HepG2 (cell line): ENCODE measurements at regions not wholly inside any gene's neighbourhood (a gene's known extent, or its start where the extent isn't known, plus 50 kb on each side); places are given as distances from the start of the nearest gene placed in this dataset.

ENCODE experiments used
- ELF4 ChIP-seq: sonication (generic); formaldehyde crosslinking; IDR thresholded peaks from 2 replicates; pipeline ENCODE4 v1.5.0; 2020; ENCODE audit warnings: missing genetic modification reagents, mild to moderate bottlenecking, moderate library complexity, borderline replicate concordance
- MAZ ChIP-seq, 2 experiments: sonication (generic) in 1 of 2; formaldehyde crosslinking in 1 of 2; IDR thresholded peaks; 2 replicates each; pipeline versions ENCODE4 v1.5.0 to v1.6.1; 2012 to 2020; ENCODE audit warnings: low read depth in 2 of 2, mild to moderate bottlenecking in 2 of 2, borderline replicate concordance in 1 of 2, improper control_type of control experiment in 1 of 2, low read length in 1 of 2, missing genetic modification reagents in 1 of 2, moderate library complexity in 1 of 2
- NONO ChIP-seq, 2 experiments: fragments of 450-650 bp in 1 of 2; sonication (generic) in 1 of 2; formaldehyde crosslinking in 1 of 2; IDR thresholded peaks in 1 of 2; conservative IDR thresholded peaks in 1 of 2; 2 replicates each; pipeline versions ENCODE4 v1.6.1 to v1.8.0; 2017 to 2022; ENCODE audit warnings: mild to moderate bottlenecking in 1 of 2, missing genetic modification reagents in 1 of 2, moderate library complexity in 1 of 2
- POLR2A ChIP-seq, 2 experiments: IDR thresholded peaks; 2 replicates each; pipeline ENCODE4 v1.6.1; 2011; ENCODE audit warnings: low read depth in 2 of 2, low read length in 2 of 2, mild to moderate bottlenecking in 1 of 2, moderate library complexity in 1 of 2; ENCODE audit not compliant: insufficient read depth in 1 of 2
- YY1 ChIP-seq: IDR thresholded peaks from 2 replicates; pipeline ENCODE4 v1.6.1; 2011; ENCODE audit warnings: low read length, low read depth, moderate library complexity, mild to moderate bottlenecking; ENCODE audit not compliant: insufficient read depth, insufficient replicate concordance
- ZNF777 ChIP-seq: sonication (generic); formaldehyde crosslinking; IDR thresholded peaks from 2 replicates; pipeline ENCODE4 v1.4.0; 2020; ENCODE audit warnings: missing genetic modification reagents
- TF ChIP-seq, protein P1 (sequence below): sonication (generic); formaldehyde crosslinking; IDR thresholded peaks from 2 replicates; pipeline ENCODE4 v1.4.0; 2020; ENCODE audit warnings: missing genetic modification reagents
- TF ChIP-seq, protein P2 (sequence below): sonication (generic); formaldehyde crosslinking; IDR thresholded peaks from 2 replicates; pipeline ENCODE4 v1.5.0; 2020; ENCODE audit warnings: mild to moderate bottlenecking, missing genetic modification reagents

DNA sequence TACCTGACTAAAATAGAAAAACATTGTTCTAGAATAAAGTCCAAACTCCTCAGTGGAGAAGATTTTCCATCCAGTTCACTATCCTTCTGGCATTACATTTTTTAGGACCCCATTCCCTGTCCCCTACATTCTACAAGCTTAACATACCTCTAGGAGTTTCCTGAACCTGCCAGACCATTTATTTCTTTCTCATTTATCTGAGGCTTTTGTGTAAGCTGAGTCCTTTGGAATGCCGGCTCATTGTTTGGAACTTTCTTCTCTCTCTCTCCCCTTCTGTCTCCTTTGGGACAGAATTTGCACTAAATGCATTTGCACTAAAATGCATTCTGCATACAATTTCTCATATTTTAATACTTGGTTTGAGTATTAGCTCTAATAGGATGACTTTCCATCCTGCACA is 393.0 kb upstream of the ANO3 start:
- TF ChIP-seq ZNF777 (CRISPR knock-in tag) (no peak), YY1 (no peak), ELF4 (CRISPR knock-in tag) (no peak), MAZ (IDR thresholded peaks at IDR 0.05; ENCODE audit: borderline replicate concordance, low read depth, low read length) (no peak), MAZ (CRISPR knock-in tag; IDR thresholded peaks at IDR 0.05; ENCODE audit: low read depth) (no peak), POLR2A (IDR thresholded peaks at IDR 0.05; ENCODE audit: insufficient read depth in 1 of 2, low read depth in 2 of 2, low read length in 2 of 2) (no peak), NONO (IDR thresholded peaks at IDR 0.05) (no peak), NONO (CRISPR knock-in tag; conservative IDR thresholded peaks at IDR 0.05) (no peak)
- TF ChIP-seq, protein P1, sequence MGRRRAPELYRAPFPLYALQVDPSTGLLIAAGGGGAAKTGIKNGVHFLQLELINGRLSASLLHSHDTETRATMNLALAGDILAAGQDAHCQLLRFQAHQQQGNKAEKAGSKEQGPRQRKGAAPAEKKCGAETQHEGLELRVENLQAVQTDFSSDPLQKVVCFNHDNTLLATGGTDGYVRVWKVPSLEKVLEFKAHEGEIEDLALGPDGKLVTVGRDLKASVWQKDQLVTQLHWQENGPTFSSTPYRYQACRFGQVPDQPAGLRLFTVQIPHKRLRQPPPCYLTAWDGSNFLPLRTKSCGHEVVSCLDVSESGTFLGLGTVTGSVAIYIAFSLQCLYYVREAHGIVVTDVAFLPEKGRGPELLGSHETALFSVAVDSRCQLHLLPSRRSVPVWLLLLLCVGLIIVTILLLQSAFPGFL (CRISPR knock-in tag) = no peak
- TF ChIP-seq, protein P2, sequence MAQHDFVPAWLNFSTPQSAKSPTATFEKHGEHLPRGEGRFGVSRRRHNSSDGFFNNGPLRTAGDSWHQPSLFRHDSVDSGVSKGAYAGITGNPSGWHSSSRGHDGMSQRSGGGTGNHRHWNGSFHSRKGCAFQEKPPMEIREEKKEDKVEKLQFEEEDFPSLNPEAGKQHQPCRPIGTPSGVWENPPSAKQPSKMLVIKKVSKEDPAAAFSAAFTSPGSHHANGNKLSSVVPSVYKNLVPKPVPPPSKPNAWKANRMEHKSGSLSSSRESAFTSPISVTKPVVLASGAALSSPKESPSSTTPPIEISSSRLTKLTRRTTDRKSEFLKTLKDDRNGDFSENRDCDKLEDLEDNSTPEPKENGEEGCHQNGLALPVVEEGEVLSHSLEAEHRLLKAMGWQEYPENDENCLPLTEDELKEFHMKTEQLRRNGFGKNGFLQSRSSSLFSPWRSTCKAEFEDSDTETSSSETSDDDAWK = no peak
